ELF-1 (cell line): ENCODE measurements at regions not wholly inside any gene's neighbourhood (a gene's known extent, or its start where the extent isn't known, plus 50 kb on each side); places are given as distances from the start of the nearest gene placed in this dataset.
"Not testable (repeated sequence)": the region's sequence is repeated elsewhere in the genome, so short reads cannot be mapped to it uniquely, and the experiment has no call there.

Experiments
- DNase-seq: peaks from one replicate; pipeline ENCODE4 v3.0.0-alpha.2; 2016; ENCODE audit warnings: low read depth, low spot score

DNA sequence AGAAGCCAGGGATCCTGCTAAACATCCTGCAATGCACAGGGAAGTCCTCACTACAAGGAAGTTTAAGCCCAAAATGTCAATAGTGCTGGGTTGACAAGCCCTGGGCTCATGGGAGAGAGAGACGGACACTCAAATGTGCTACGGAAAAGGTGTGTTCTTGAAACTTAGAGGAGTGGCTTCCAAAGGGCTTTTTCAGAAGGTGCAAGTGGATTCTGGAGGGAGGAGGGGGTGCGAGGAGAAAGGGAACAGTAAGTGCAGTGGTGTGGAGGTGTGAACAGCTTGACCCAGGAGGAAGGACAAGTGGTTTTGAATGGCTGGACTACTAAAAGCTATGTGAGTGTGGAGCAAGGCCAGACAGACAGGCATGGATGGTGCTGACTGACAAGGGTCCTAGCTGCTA is 50.4 kb upstream of the CECR2 start:
- no peak for DNase-seq

GRCh38 chr22:17315310-17315709 is 54.0 kb upstream of the CECR2 start:
- DNase-seq: no peak

GRCh38 chr22:17314487-17314886 is 54.8 kb upstream of the CECR2 start:
- no peak for DNase-seq

DNA sequence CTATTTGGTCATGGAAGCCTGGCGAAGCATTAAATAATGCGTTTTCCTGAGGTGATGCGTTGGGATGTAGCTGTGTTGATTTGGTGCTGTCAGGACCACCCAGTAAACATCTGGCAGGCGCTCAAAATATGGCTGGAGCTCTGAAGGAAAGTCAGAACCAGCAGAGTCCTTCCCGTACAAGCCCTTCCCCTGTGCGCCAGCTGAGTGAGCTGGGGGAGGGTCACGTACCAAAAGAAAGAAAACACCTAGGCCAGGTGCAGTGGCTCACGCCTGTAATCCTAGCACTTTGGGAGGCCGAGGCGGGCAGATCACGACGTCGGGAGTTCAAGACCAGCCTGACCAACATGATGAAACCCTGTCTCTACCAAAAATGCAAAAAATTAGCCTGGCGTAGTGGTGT is 55.6 kb upstream of the CECR2 start:
- DNase-seq: no peak

- DNase-seq: peak; percentile 69
Measured at GRCh38 chr22:17307566-17307965, 61.7 kb upstream of the CECR2 start.

DNA sequence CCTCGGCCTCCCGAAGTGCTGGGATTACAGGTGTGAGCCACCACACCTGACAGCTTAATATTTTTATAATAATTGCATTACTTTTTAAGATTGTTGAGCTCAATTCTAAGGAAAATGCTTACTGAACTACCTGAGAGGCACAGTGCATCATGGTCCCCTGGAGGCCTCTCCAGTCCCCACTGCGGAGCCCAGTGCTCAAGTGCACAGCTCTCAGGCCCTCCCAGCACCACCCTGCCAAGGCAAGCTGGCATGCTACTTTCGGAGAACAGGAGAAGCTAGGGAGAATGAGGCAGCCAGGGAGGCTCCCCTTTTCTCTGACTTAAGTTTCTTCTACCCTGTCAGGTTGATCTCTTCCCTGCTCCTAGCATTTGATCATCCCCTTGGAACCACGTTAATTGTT is 64.2 kb upstream of the CECR2 start:
- no peak for DNase-seq

DNA sequence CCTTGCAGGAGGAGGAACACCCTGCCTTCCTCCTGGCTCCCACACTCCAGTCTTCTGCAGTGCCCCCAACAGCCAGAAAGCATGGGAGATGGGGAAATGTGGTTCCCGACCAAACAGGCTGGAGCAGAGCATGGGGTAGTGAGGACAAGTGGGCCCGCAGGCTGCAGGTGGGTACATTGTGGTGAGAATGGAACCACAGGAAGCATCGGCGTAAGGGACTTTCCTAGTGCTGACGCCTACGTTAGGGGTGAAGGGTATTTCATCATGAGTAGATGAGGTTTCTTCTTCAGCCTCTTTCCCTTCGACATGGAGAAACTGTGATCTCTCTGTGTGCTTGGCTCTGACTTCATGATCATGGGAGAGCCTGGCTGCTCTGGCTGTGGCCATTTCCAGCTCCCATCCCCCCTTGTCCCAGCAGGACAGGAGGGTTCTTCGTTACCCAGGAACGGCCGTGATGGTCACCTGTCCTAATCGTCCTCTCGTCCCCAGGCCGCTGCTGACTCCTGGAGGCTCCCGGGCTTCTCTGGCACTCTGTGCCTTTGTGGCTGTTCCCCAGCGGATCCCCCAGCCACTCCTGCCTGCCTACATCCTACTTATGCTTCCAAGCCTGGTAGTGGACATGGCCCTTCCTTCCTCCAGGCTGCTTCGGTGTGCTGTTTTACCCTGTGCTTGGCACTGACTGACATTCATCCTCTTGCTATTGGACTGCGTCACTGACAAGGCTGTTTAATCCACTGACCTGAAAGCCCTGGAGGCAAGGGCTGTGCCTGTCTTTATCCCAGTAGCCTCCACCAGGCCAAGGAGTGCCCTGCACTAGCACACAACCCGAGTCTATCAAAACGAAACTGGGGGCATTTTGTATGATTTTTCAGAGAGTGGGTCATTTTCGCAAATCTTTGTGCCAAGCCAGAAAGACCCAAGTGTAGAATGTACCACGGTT is 65.2 kb upstream of the CECR2 start:
- DNase-seq: peak; percentile 64

DNA sequence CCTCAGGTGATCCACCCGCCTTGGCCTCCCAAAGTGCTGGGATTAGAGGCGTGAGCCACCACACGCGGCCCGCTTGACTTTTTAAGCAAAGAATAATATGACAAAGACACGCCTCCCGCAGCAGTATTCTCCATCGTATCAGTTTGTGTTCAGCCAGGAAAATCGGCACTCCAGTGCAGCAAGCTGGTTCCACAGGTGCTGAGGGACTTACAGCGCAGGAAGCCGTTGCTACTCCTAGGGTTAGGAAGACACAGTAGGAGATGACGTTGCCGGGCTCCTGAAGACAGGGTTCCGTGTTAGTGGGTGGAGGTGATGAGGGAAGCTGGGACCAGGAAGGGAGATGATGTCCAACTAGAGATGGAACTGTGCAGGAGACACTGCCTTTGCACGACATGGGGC is 65.8 kb upstream of the CECR2 start:
- DNase-seq: no peak

DNA sequence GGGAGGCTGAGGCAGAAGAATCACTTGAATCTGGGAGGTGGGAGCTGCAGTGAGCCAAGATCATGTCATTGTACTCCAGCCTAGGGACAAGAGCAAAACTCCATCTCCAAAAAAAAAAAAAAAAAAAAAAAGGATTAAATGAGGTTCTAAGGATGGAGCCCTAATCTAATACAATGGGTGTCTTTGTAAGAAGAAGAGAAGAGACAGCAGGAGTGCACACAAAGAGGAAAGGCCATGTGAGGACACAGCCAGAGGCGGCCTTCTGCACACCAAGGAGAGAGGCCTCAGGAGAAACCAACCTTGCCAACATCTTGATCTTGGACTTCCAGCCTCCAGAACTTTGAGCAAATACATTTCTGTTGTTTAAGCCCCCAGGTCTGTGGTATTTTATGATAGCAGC is 66.6 kb upstream of the CECR2 start:
- DNase-seq: no peak

GRCh38 chr22:17300926-17301325 is 68.3 kb upstream of the CECR2 start:
- DNase-seq: no peak

GRCh38 chr22:17298805-17299502 is 70.3 kb upstream of the CECR2 start:
- peak; percentile 32 for DNase-seq

DNA sequence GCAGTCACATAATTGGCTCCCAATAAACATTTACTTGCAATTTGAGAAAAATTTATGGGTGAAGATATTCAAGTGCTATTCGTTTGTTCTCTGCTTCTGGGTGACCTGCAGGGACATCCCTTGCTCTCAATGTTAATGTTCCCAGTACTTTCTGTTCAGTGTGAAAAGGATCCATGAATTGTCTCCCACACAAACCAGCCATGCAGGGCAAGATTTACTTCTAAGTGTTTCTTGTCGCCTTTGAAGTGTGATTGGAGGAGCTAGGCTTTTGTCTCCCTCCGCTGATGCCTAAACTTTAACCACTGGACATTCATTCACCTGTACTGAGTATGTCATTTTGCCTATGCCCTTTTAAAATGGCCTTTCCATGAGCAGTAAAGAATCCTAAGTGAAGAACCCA is 66.4 kb upstream of the ADA2 start:
- no peak for DNase-seq

- DNase-seq: no peak
Measured at GRCh38 chr22:17284888-17285287, 65.7 kb upstream of the ADA2 start.

DNA sequence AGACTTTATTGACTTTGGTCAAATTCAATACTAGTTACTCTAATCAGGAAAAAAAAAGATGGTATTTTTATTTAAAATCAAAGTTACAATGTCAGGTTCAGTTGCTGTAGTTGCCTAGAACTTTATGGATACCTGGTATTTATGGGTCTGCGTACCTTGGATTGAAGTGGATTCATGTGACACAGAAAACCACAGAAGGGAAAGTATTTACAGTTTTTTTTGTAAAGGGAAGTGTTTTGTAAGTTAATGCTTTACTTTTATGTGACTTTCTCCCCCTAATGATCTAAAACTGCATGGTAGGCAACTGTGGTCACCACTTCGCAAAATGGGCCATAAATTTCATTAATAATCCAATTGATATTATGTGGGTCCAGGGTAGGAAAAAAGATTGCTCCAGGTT is 65.2 kb upstream of the ADA2 start:
- DNase-seq: no peak

GRCh38 chr22:17283865-17284264 is 64.6 kb upstream of the ADA2 start:
- DNase-seq: not testable (repeated sequence)

DNA sequence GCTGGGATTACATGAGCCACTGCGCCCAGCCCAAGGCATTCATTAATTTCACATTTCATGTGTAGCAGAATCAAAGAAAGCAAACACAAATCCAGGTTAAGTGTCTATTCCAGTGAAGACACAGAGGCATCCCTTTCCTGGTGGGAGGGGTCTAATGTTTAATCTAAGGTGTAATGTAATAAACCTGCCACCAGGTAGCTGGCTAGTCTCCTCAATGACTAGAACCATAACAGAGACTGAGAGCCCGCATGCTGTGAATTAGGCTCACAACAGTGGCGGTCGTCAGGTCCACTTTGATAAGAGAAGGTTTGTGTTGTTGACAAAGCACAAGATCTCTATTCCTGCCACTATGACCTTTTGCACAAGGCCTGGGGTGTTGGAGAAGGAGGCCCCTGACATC is 64.2 kb upstream of the ADA2 start:
- DNase-seq: no peak

- DNase-seq: no peak
Measured at GRCh38 chr22:17281440-17281841, 62.2 kb upstream of the ADA2 start.

- DNase-seq: no peak
Measured at GRCh38 chr22:17281026-17281425, 61.8 kb upstream of the ADA2 start.

DNA sequence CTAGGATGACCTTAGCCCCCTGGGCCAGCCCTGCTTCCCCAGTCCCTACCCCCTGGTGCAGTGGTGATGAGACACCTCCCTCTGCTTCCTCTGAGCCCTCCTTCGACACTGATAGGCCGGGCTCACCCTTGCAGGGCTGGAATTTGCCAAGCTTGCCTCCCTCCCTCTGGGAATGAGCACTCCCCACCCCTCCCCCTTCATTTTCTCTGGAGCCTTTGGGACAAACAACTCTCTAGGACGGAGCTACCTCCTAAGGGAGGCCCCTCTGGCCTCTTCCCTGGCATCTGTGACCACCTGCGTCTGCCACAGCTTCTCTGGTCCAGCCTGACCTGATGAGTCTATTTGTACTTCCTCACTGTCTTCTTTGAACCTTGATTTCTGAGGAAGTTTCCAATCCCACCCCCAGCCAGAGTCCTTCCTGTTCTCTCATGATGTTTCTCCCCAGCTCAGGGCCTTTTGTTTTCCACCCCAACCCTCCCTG is 53.3 kb upstream of the ADA2 start:
- peak; percentile 89 for DNase-seq

GRCh38 chr22:17271711-17272451 is 52.6 kb upstream of the ADA2 start:
- DNase-seq: no peak

DNA sequence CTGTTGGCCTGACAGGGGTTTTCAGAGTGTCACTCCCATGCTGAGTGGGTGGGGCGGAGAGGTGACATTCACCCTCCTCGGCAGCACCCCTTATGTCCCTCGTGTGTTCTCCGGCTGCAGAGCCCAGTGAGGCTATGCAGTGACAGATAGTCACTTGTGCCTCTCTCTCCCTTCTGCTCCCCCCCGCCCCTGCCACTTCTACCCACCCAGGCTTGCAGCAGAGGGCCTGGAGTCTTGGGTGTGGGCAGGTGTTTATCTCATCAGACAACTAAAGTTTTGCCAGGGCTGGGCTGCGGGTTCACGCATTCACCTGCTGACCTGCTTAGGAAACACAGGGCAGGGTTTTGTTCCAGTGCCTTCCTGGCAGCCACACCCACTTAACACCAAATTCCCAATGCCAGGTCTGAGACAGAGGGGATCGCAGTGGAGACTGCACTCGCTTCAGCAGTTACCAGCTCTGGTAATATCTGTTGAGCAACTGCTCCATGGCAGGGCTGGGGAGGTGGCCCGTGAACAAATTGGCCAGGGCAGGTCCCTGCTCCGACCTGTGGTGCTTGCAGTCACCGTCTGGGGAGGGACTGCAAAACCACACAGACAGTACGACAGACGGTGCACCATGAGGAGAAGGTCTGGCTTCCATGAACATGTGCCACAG is 50.5 kb upstream of the ADA2 start:
- no peak for DNase-seq

DNA sequence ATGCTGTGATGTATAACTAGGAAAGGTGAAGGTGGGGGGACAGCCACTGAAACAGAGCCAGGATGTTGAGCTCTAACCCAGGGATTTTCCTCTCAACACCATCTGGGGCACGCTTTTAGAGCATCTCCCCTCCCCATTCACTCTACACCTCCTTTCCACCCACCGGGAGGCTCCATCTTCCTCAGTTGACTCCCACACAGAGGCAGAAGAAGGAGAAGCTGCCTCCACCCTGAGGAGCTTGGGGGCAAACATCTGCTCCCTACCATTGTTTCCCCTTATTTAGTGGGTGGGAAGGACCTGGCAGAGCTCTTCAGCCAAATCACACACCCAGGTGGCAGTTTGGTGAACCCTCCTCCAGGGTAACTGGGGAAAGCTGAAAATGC is 50.0 kb upstream of the ADA2 start:
- no peak for DNase-seq
